ENCODE measurements at regions not wholly inside any gene's neighbourhood (a gene's known extent, or its start where the extent isn't known, plus 50 kb on each side); places are given as distances from the start of the nearest gene placed in this dataset.

GRCh38 chr11:28463826-28464225 lies 355.6 kb downstream of the METTL15 start:
- no peak for DNase-seq (ENCODE audit: low read depth)
- no peak for TF ChIP-seq CTCF (IDR thresholded peaks at IDR 0.05; ENCODE audit: control insufficient read depth, insufficient read depth, low read depth, low read length, missing control alignments)
- no peak overlapping the region for H3K4me3 ChIP-seq (ENCODE audit: control insufficient read depth, low read depth, low read length)

- no peak for DNase-seq (ENCODE audit: low read depth)
- TF ChIP-seq CTCF (IDR thresholded peaks at IDR 0.05; ENCODE audit: control insufficient read depth, insufficient read depth, low read depth, low read length, missing control alignments): no peak
- no peak overlapping the region for H3K4me3 ChIP-seq (ENCODE audit: control insufficient read depth, low read depth, low read length)
Observed at GRCh38 chr11:28461846-28462245, 353.7 kb downstream of the METTL15 start.

- no peak for TF ChIP-seq CTCF (IDR thresholded peaks at IDR 0.05; ENCODE audit: control insufficient read depth, insufficient read depth, low read depth, low read length, missing control alignments)
- H3K4me3 ChIP-seq (ENCODE audit: control insufficient read depth, low read depth, low read length): no peak overlapping the region
- peak; percentile 41 for DNase-seq (ENCODE audit: low read depth)
Observed at GRCh38 chr11:28461338-28461737, 353.1 kb downstream of the METTL15 start.

GRCh38 chr11:28460348-28460747 lies 352.2 kb downstream of the METTL15 start:
- TF ChIP-seq CTCF (IDR thresholded peaks at IDR 0.05; ENCODE audit: control insufficient read depth, insufficient read depth, low read depth, low read length, missing control alignments): no peak
- H3K4me3 ChIP-seq (ENCODE audit: control insufficient read depth, low read depth, low read length): no peak overlapping the region
- no peak for DNase-seq (ENCODE audit: low read depth)

GRCh38 chr11:28459912-28460311 lies 351.7 kb downstream of the METTL15 start:
- no peak overlapping the region for H3K4me3 ChIP-seq (ENCODE audit: control insufficient read depth, low read depth, low read length)
- no peak for TF ChIP-seq CTCF (IDR thresholded peaks at IDR 0.05; ENCODE audit: control insufficient read depth, insufficient read depth, low read depth, low read length, missing control alignments)
- no peak for DNase-seq (ENCODE audit: low read depth)

DNA sequence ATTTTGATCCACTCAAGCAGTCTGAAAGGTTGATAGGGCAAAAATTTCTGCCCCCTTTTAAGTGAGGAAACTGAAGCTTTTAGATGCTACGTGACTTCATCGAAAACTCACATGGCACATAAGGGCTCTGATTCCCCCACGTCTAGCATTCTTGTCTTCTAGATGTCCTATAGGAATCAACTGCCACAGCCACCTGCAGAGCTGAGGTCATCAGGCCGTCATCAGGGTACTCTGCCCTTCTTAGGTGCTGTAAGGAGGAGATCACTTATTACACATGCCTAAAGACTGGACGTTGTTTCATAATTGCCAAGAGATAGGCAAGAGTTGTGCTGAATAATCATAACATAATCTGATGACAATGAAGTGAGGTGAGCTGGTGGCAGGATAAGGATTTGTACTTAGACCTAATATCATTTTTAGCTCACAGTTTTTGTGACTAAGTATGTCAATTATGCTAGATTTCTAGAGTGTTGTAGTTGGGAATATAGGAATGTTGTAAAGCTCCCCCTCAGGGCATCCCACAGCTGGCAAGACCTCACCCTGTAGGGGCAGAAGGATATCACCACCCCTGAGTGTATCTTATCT lies 349.4 kb downstream of the METTL15 start:
- H3K4me3 ChIP-seq (ENCODE audit: control insufficient read depth, low read depth, low read length): no peak overlapping the region
- DNase-seq (ENCODE audit: low read depth): no peak
- no peak for TF ChIP-seq CTCF (IDR thresholded peaks at IDR 0.05; ENCODE audit: control insufficient read depth, insufficient read depth, low read depth, low read length, missing control alignments)

DNA sequence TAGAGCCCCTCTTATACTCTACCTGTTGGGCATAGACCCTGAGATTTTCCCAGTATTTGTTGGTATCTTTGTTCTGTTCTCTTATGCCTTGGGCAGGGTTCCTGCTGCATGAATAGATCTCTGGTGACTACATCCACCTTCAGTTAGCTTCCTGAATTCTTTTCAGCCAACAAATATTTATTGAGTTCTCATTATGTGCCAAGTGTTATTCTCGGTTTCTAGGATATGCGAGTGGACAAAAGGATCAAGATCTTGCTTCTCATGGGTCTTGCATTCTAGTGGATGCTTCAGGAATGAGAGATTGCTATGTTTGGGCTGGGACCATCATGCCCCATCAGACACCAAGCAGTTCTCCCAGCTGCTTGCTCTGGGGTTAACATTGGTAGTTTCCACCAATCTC lies 340.0 kb downstream of the METTL15 start:
- H3K4me3 ChIP-seq (ENCODE audit: control insufficient read depth, low read depth, low read length): no peak overlapping the region
- peak; percentile 18 for DNase-seq (ENCODE audit: low read depth)
- no peak for TF ChIP-seq CTCF (IDR thresholded peaks at IDR 0.05; ENCODE audit: control insufficient read depth, insufficient read depth, low read depth, low read length, missing control alignments)
